OCI-LY3 (cell line): ENCODE measurements at regions not wholly inside any gene's neighbourhood (a gene's known extent, or its start where the extent isn't known, plus 50 kb on each side); places are given as distances from the start of the nearest gene placed in this dataset.

Source experiments
- H2AFZ ChIP-seq: fragments of 200-600, 300-600 bp; shearing (Covaris generic); 2 replicates; pipeline ENCODE4 v1.6.0; 2014; ENCODE audit warnings: antibody characterized with exemption, low read depth, low read length
- H3K27ac ChIP-seq: fragments of 200-600, 300-600 bp; sonication (generic); 2 replicates; pipeline ENCODE4 v1.5.1; 2014; ENCODE audit warnings: mild to moderate bottlenecking, low read length, moderate library complexity, mixed read lengths
- H3K27me3 ChIP-seq: fragments of 200-600, 300-600 bp; sonication (generic); 2 replicates; pipeline ENCODE4 v1.6.1; 2014; ENCODE audit warnings: low read depth, low read length, mixed read lengths
- H3K36me3 ChIP-seq: fragments of 200-600, 300-600 bp; sonication (generic); replicated peaks from 2 replicates; pipeline ENCODE3; 2014; ENCODE audit warnings: low read depth, low read length, mixed read lengths
- H3K4me1 ChIP-seq: fragments of 300-600, 200-600 bp; sonication (generic); 2 replicates; pipeline ENCODE4 v1.6.1; 2014; ENCODE audit warnings: low read length, mixed read lengths
- H3K4me2 ChIP-seq: fragments of 200-600, 300-600 bp; sonication (generic); 2 replicates; pipeline ENCODE4 v1.6.1; 2014; ENCODE audit warnings: low read length, mixed read lengths
- H3K4me3 ChIP-seq: fragments of 300-600, 200-600 bp; sonication (generic); 2 replicates; pipeline ENCODE4 v1.5.1; 2014; ENCODE audit warnings: antibody characterized with exemption, mild to moderate bottlenecking, low read length, moderate library complexity
- H3K79me2 ChIP-seq: fragments of 300-600, 200-600 bp; shearing (Covaris generic); 2 replicates; pipeline ENCODE4 v1.6.1; 2014; ENCODE audit warnings: mild to moderate bottlenecking, low read length, mixed read lengths
- H3K9ac ChIP-seq: fragments of 300-600, 200-600 bp; shearing (Covaris generic); 2 replicates; pipeline ENCODE4 v1.6.0; 2014; ENCODE audit warnings: mild to moderate bottlenecking, low read length, moderate library complexity
- H3K9me3 ChIP-seq: fragments of 200-600, 300-600 bp; shearing (Covaris generic); 2 replicates; pipeline ENCODE4 v1.6.1; 2014; ENCODE audit warnings: low read length, mixed read lengths; ENCODE audit not compliant: insufficient read depth
- H4K20me1 ChIP-seq: fragments of 200-600, 300-600 bp; sonication (generic); 2 replicates; pipeline ENCODE4 v1.6.1; 2016; ENCODE audit warnings: low read length, mixed read lengths; ENCODE audit not compliant: insufficient read depth
- EZH2phosphoT487 ChIP-seq: fragments of 200-600 bp; shearing (Covaris generic); IDR thresholded peaks from 2 replicates; pipeline ENCODE4 v1.6.1; 2018; ENCODE audit warnings: antibody characterized with exemption, mixed run types, low read depth
- TF ChIP-seq, protein P1 (sequence below): fragments of 200-600, 300-600 bp; sonication (generic); IDR thresholded peaks from 2 replicates; pipeline ENCODE4 v1.5.1; 2014; ENCODE audit warnings: antibody characterized with exemption, low read length, low read depth

DNA sequence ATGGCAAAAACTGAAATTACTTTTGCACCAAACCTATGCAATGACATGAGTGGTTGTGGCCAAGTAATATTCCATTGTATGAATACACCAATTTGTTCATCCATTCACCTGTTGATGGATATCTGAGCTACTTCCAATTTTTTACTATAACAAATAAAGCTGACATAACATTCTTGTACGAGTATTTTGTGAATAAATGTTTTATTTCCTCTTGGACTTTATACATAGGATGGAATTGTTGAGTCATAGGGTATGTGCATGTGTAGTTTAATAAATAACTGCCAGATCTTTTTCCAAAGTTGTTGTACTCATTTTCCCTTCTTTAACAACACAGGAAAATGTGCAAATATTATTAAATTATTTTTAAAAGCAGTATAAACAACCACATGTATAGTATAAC, 146.1 kb upstream of the ZNF462 start:
- H3K27ac ChIP-seq: no peak overlapping the region
- H3K4me2 ChIP-seq: no peak overlapping the region
- no peaks in the 10 kb centered on the region for H3K79me2 ChIP-seq
- TF ChIP-seq EZH2phosphoT487: no peak
- TF ChIP-seq, protein P1, sequence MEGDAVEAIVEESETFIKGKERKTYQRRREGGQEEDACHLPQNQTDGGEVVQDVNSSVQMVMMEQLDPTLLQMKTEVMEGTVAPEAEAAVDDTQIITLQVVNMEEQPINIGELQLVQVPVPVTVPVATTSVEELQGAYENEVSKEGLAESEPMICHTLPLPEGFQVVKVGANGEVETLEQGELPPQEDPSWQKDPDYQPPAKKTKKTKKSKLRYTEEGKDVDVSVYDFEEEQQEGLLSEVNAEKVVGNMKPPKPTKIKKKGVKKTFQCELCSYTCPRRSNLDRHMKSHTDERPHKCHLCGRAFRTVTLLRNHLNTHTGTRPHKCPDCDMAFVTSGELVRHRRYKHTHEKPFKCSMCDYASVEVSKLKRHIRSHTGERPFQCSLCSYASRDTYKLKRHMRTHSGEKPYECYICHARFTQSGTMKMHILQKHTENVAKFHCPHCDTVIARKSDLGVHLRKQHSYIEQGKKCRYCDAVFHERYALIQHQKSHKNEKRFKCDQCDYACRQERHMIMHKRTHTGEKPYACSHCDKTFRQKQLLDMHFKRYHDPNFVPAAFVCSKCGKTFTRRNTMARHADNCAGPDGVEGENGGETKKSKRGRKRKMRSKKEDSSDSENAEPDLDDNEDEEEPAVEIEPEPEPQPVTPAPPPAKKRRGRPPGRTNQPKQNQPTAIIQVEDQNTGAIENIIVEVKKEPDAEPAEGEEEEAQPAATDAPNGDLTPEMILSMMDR: no peak
- H3K4me3 ChIP-seq: no peak overlapping the region
- peaks cover 11% of the 10 kb centered on the region; the same call in 1 of the 2 replicates for H3K4me1 ChIP-seq
- H4K20me1 ChIP-seq: no peaks in the 10 kb centered on the region
- no peaks in the 10 kb centered on the region for H3K9me3 ChIP-seq
- no peaks in the 10 kb centered on the region for H3K36me3 ChIP-seq
- peaks cover 5% of the 10 kb centered on the region; the same call in 1 of the 2 replicates for H3K27me3 ChIP-seq
- H2AFZ ChIP-seq: no peak overlapping the region
- H3K9ac ChIP-seq: no peak overlapping the region

DNA sequence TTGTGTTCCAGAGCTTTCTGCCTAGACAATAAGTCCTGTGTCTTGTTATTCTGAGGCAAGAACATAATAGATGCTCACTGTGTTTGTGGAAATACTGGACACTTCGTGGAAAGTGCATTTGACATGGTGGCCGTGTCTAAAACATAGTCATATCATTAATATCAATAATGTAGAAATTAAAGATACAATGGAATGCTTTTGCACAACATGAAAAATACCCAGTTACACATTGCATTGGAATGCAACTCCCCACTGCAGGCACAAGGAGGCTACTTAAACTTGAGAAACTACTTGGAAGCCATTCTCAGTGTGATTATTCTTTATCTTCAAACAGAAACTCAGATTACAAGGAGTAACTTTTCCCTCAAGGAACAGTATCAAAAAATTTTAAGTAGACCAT, 145.3 kb upstream of the ZNF462 start:
- Histone ChIP-seq H3K4me3 (no peak overlapping the region), H3K27me3 (peaks cover 5% of the 10 kb centered on the region; the same call in 1 of the 2 replicates), H3K9me3 (no peaks in the 10 kb centered on the region), H3K9ac (no peak overlapping the region), H4K20me1 (no peaks in the 10 kb centered on the region), H3K27ac (no peak overlapping the region), H2AFZ (no peak overlapping the region), H3K36me3 (no peaks in the 10 kb centered on the region), H3K4me2 (no peak overlapping the region), H3K79me2 (no peaks in the 10 kb centered on the region), H3K4me1 (peaks cover 11% of the 10 kb centered on the region; the same call in 1 of the 2 replicates)
- TF ChIP-seq, protein P1: no peak
- no peak for TF ChIP-seq EZH2phosphoT487

DNA sequence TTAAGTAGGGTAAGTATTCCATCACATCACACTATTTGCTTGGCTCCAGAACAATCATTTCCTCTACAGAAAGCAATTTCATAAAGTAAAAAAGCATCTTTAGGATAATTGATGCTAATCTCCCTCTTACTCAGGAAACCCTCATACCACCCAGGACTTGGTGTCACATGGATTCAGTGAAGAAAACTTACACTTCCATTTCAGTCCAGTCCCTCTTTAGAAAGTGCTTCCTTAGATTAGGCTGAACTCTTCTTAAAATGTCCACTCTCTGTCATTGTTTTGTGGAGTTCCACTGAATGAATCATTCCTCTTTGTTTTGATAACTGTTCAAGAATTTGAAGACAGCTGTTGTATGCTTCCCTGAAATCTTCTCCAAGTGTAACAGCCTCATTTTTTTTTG, 144.0 kb upstream of the ZNF462 start:
- no peak overlapping the region for H3K9ac ChIP-seq
- no peaks in the 10 kb centered on the region for H3K9me3 ChIP-seq
- peaks cover 5% of the 10 kb centered on the region; the same call in 1 of the 2 replicates for H3K27me3 ChIP-seq
- H3K27ac ChIP-seq: no peak overlapping the region
- H2AFZ ChIP-seq: no peak overlapping the region
- H3K4me2 ChIP-seq: no peak overlapping the region
- no peaks in the 10 kb centered on the region for H3K36me3 ChIP-seq
- no peaks in the 10 kb centered on the region for H4K20me1 ChIP-seq
- H3K4me3 ChIP-seq: no peak overlapping the region
- H3K4me1 ChIP-seq: peaks cover 11% of the 10 kb centered on the region; the same call in 1 of the 2 replicates
- H3K79me2 ChIP-seq: no peaks in the 10 kb centered on the region
- no peak for TF ChIP-seq EZH2phosphoT487
- TF ChIP-seq, protein P1: no peak

DNA sequence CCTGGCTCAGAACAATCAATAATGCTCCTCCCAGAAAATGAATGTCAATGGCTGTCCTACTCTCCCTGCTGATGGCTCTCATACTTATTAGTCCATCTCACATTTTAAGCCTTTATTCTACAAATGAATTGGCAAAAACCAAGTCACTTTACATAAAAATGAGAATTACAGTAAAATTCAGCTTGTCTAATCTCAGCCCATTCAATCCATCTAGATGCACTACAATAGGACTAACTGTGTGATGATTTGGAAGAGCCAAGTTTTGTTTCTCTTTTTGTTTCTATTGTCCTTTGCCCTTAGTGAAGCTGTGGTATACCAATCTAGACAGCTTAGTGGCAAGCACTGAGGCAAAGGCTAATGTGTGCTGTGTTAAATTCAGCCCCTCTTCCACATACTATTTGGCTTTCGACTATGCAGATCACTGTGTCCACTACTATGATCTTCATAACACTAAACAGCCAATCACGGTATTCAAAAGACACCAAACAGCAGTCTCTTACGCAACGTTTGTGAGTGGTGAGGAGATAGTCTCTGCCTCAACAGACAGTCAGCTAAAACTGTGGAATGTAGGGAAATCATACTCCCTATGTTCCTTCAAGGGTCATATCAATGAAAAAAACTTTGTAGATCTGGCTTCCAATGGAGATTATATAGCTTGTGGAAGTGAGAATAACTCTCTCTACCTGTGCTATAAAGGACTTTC, 140.8 kb upstream of the ZNF462 start:
- H3K27ac ChIP-seq: no peak overlapping the region
- no peaks in the 10 kb centered on the region for H4K20me1 ChIP-seq
- no peaks in the 10 kb centered on the region for H3K79me2 ChIP-seq
- no peak overlapping the region for H3K4me3 ChIP-seq
- no peaks in the 10 kb centered on the region for H3K36me3 ChIP-seq
- no peak overlapping the region for H3K4me2 ChIP-seq
- no peak overlapping the region for H3K9ac ChIP-seq
- TF ChIP-seq, protein P1: no peak
- no peak for TF ChIP-seq EZH2phosphoT487
- H3K9me3 ChIP-seq: no peaks in the 10 kb centered on the region
- H3K4me1 ChIP-seq: 0 out of 2 replicates have a peak, but pooled peaks cover 5% of the 10 kb centered on the region
- H3K27me3 ChIP-seq: 0 out of 2 replicates have a peak, but pooled peaks cover 3% of the 10 kb centered on the region
- H2AFZ ChIP-seq: no peak overlapping the region
